HPDE6-E6E7 (cell line): ENCODE measurements at regions not wholly inside any gene's neighbourhood (a gene's known extent, or its start where the extent isn't known, plus 50 kb on each side); places are given as distances from the start of the nearest gene placed in this dataset.
A peak's percentile ranks its signal among the peaks of the same experiment; 100 is the strongest.
"Not testable (repeated sequence)": the region's sequence is repeated elsewhere in the genome, so short reads cannot be mapped to it uniquely, and the experiment has no call there.

Source experiments
- DNase-seq: peaks from one replicate; pipeline ENCODE4 v3.0.0; 2011; ENCODE audit warnings: missing footprints; ENCODE audit errors: extremely low spot score

GRCh38 chr7:9504678-9505077 lies 1071.3 kb downstream of the NXPH1 start:
- DNase-seq, result no peak

DNA sequence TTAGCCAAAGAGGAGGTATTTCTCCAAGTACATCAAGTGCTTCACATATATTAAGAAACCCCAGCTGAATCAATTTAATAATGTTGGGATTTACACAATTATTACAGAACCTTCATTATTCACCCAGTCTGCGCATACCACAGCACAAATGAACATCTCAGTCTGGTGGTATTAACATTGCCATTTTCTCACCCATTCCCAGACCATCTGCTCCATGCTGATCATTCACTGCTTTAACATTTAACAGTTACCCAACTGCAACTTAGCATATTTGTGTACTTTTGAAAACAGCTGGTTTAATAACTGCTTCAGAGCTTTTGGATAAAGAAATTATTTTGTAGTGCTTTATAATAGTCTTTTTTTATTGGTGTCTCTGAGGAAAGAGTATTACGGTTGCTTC lies 1072.1 kb downstream of the NXPH1 start:
- DNase-seq, result no peak

- no peak for DNase-seq
Measured at GRCh38 chr7:9507290-9507689, 1073.9 kb downstream of the NXPH1 start.

GRCh38 chr7:9516662-9517061 lies 1083.3 kb downstream of the NXPH1 start:
- DNase-seq, result no peak

GRCh38 chr7:9523579-9523978 lies 1090.2 kb downstream of the NXPH1 start:
- no peak for DNase-seq

DNA sequence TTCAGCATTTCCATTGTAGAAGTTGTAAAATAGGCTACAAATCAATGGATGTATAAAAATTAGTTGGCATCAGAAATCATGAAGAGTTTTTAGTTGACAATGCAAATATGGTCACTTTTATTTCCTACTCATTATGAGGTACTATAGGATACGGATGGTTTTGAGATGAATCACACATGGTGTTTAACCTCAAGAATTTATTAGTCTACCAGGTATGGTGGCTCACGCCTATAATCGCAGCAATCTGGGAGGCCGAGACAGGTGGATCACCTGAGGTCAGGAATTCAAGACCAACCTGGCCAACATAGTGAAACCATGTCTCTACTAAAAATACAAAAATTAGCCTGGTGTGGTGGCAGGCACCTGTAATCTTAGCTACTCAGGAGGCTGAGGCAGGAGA lies 1119.0 kb downstream of the NXPH1 start:
- DNase-seq, result peak; percentile 2

GRCh38 chr7:9557853-9558252 lies 1124.4 kb downstream of the NXPH1 start:
- DNase-seq, result no peak

DNA sequence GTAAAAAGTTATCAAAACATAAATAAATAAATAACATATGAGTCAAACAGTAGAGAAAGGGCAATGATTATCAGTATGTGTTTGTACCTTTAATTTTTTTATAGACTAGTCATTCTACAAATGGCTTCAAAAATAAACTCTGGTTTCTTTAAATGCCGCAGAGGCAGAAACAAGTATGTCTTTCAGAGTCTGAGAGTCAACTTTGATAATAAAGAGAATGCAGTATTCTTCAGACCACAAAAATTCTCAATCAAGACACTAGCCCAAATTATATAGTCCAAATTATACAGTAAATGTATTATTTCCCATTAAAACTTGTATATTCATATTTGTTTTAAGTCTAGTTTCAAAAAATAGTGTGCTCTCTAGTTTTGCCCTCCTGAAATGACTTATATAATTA lies 1142.3 kb downstream of the NXPH1 start:
- DNase-seq, result no peak

- no peak for DNase-seq
Measured at GRCh38 chr7:9582824-9583223, 1149.4 kb downstream of the NXPH1 start.

DNA sequence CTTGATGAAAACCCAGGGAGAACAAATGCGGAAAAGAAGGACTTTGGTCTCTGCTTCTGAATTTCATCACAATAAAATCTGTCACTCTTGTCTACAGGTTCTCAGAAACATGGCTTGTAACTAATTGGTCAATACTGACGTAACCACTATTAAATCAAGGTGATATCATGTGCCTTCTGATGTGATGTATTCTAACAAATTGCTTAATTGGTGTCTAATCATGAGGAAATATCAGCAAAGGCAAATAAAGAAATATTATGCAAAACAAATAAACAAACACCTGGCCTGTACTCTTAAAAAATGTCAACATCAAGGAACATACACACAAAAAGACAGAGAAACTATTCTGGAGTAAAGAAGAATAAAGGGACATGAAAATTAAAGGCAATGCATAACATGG lies 1165.0 kb downstream of the NXPH1 start:
- DNase-seq, result no peak

DNA sequence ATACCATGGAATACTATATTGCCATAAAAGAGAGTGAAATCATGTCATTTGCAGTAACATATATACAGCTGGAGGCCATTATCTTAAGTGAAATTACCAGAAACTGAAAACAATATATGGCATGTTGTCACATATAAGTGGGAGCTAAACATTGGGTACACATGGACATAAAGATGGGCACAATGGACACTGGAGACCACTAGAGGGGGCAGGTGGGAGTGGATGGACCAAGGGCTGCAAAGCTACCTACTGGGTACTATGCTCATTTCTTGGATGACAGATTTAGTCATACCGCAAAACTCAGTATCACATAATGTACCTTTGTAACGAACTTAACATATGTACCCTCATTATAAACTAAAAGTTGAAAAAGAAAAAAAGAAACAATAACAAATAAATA lies 1167.6 kb downstream of the NXPH1 start:
- no peak for DNase-seq

- no peak for DNase-seq
Measured at GRCh38 chr7:9603291-9603690, 1169.9 kb downstream of the NXPH1 start.

DNA sequence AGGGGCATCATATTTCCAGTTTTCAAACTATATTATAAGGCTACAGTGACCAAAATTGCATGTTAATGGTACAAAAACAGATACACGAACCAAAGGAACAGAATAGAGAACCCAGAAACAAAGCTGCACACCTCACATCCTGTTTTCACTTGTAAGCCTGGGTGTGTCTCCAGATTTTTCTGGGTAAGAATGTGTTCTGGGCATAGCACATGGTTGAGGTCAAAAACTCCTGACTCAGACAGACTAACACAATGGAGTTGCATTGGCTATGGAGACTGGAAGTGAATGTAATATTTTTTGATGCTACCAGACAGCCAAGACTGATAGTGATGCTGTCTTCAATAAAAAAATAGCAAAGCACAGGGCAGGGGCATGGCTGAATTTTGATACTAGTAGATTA lies 1175.2 kb downstream of the NXPH1 start:
- DNase-seq, result peak; percentile 14

GRCh38 chr7:9620899-9621298 lies 1187.5 kb downstream of the NXPH1 start:
- not testable (repeated sequence) for DNase-seq

GRCh38 chr7:9621306-9621902 lies 1188.0 kb downstream of the NXPH1 start:
- not testable (repeated sequence) for DNase-seq

GRCh38 chr7:9621927-9622326 lies 1188.5 kb downstream of the NXPH1 start:
- no peak for DNase-seq

DNA sequence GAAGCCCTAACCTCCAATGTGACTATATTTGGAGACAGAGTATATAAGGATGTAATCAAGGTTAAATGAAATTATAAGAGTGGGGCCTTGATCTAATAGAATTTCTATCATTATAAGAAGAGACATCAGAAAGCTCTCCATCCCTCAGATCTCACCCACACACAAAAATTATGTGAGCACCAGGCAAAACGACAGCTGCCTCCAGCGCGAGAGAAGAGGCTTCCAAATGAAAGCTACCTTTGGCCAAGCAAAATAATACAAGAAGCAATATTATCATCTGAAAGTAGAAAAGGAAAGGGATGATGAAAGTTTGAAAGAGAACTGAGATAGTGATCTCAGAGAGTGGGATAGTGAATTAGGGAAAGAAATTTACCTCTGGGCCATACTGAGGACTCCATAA lies 1192.5 kb downstream of the NXPH1 start:
- no peak for DNase-seq

DNA sequence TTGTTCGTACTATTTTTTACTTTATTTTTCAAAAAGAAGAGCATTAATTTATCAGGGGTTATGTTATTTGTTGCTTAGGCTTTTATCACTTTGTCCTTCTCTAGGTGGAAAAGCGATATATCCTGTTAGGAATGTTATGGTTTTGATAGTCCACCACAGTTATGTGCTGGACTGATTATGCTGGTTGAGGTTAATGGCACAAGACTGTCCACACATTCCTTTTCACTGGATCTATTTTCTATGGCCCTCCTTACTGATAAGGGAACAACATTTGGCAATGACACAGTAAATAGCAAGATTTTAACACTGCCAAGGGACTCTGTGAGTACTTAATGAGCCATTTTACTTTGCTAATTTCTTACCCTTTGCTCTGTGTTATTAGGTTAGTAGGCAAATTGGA lies 1212.3 kb downstream of the NXPH1 start:
- DNase-seq, result no peak

DNA sequence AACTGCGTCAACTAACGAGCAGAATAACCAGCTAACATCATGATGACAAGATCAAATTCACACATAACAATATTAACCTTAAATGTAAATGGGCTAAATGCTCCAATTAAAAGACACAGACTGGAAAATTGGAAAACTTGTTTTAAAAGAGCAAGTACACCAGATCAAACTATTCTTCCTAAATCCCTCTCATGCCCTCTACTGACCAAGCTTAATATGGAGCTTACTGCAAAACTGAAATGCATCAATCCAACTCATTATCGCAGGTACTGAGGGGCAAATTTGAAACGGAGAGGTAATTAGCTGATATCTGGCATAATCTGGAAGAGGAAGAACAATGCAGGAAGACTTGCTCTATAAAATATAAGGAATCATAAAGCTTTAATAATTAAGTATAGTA lies 1223.8 kb downstream of the NXPH1 start:
- DNase-seq, result no peak

DNA sequence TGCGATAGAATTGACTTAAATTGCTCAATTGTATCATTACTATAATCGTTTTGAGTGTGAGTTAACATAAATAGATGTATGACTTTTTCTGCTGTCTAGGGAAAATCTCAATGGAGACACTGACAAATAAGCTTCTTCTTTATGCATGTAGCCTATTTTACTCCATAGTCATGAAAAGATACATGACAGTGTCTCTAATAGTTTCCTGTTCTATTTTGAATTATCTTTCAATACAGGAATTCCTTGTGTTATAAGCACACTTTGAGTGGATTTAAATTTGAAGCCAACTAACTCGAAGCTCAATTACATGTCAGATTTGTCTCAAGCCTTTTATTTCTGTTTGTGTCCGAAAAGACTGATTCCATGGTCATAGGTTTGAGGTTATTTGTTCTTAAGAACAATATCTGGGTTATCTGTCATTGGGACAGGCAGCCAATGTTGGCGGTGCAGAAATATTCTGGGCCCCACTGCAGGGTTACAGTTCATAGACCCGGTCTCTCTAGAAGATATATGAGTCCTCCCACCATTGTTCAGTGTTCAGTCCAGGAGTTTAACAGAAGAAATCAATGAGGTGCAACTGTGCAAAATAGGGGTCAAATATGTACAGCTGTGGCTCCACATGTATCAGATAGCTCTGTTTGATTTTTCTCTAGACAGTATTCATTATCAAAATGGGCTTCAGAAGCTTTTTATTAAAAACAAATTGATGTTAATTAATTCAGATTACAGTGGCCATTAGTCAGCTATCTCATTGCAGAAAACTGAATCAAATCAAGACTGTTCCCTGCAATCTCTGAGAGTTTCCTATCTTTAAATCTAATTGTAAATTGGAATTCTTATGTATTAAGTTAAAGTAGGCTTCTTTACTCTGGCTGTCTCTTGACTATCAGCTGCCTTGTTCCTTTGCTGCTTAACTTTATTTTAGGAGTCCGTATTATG lies 1238.8 kb downstream of the NXPH1 start:
- no peak for DNase-seq

GRCh38 chr7:9680713-9681112 lies 1247.3 kb downstream of the NXPH1 start:
- no peak for DNase-seq

DNA sequence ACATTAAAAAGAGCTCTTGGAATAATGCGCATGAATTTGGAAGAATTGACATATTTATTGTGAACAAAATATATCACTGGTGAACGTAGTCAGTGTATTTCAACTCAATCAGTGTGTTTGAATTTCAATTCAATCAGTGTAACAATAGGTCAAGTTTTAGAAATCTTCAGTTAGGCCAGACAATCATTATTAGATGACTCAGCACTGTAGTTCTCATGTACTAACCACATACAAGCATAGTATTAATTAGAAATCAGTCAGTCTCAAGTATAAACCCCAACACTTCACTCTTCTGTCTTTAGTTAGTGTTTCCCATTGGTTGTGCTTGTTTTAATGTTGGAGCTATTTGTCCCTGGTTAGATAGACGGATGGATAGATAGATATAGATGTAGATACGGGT lies 1247.9 kb downstream of the NXPH1 start:
- no peak for DNase-seq

DNA sequence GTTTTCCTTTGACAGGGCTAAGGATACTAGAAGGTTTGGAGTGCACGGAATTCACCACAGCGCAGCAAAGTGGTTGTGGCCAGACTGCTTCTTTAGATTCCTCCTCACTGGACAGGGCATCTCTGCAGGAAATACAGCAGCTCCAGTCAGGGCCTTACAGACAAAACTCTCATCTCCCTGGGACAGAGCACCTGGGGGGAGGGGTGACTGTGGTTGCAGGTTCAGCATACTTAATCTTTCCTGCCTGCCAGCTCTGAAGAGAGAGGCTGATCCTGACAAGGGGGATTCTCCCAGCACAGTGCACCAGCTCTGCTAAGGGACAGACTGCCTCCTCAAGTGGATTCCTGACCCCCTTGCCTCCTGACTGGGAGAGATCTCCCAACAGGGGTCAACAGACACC lies 1257.9 kb downstream of the NXPH1 start:
- no peak for DNase-seq
